HG03039 (cell line): ENCODE measurements at regions not wholly inside any gene's neighbourhood (a gene's known extent, or its start where the extent isn't known, plus 50 kb on each side); places are given as distances from the start of the nearest gene placed in this dataset.
A peak's percentile ranks its signal among the peaks of the same experiment; 100 is the strongest.
"Not testable (repeated sequence)": the region's sequence is repeated elsewhere in the genome, so short reads cannot be mapped to it uniquely, and the experiment has no call there.

ENCODE experiments used
- ATAC-seq: cut with Tn5 transposase; IDR thresholded peaks from one replicate; pipeline ENCODE4 v1.9.1; 2021; ENCODE audit warnings: mild to moderate bottlenecking, moderate library complexity; ENCODE audit not compliant: unreplicated experiment

GRCh38 chr6:149127212-149127611 lies 190.3 kb upstream of the TAB2 start:
- ATAC-seq, result no peak

- no peak for ATAC-seq
Measured at GRCh38 chr6:149128489-149129145, 188.9 kb upstream of the TAB2 start.

GRCh38 chr6:149129371-149130077 lies 188.0 kb upstream of the TAB2 start:
- no peak for ATAC-seq

- ATAC-seq, result no peak
Measured at GRCh38 chr6:149130090-149130489, 187.4 kb upstream of the TAB2 start.

GRCh38 chr6:149130508-149130907 lies 187.0 kb upstream of the TAB2 start:
- no peak for ATAC-seq

- ATAC-seq, result no peak
Measured at GRCh38 chr6:149131891-149132290, 185.6 kb upstream of the TAB2 start.

GRCh38 chr6:149132336-149132735 lies 185.2 kb upstream of the TAB2 start:
- no peak for ATAC-seq

GRCh38 chr6:149134511-149134933 lies 183.0 kb upstream of the TAB2 start:
- no peak for ATAC-seq

- no peak for ATAC-seq
Measured at GRCh38 chr6:149135809-149136208, 181.7 kb upstream of the TAB2 start.

GRCh38 chr6:149136273-149136912 lies 181.1 kb upstream of the TAB2 start:
- ATAC-seq, result no peak

- ATAC-seq, result no peak
Measured at GRCh38 chr6:149136913-149137286, 180.6 kb upstream of the TAB2 start.

GRCh38 chr6:149137594-149137993 lies 179.9 kb upstream of the TAB2 start:
- no peak for ATAC-seq

GRCh38 chr6:149138089-149138488 lies 179.4 kb upstream of the TAB2 start:
- no peak for ATAC-seq

- ATAC-seq, result no peak
Measured at GRCh38 chr6:149138699-149139294, 178.7 kb upstream of the TAB2 start.

- no peak for ATAC-seq
Measured at GRCh38 chr6:149139782-149140136, 177.8 kb upstream of the TAB2 start.

GRCh38 chr6:149140137-149140909 lies 177.2 kb upstream of the TAB2 start:
- ATAC-seq, result peak; percentile 69

GRCh38 chr6:149140910-149141290 lies 176.6 kb upstream of the TAB2 start:
- no peak for ATAC-seq

GRCh38 chr6:149142924-149143429 lies 174.5 kb upstream of the TAB2 start:
- no peak for ATAC-seq

- not testable (repeated sequence) for ATAC-seq
Measured at GRCh38 chr6:149145800-149146199, 171.7 kb upstream of the TAB2 start.

GRCh38 chr6:149147195-149147594 lies 170.3 kb upstream of the TAB2 start:
- no peak for ATAC-seq
